ENCODE measurements at regions not wholly inside any gene's neighbourhood (a gene's known extent, or its start where the extent isn't known, plus 50 kb on each side); places are given as distances from the start of the nearest gene placed in this dataset.

DNA sequence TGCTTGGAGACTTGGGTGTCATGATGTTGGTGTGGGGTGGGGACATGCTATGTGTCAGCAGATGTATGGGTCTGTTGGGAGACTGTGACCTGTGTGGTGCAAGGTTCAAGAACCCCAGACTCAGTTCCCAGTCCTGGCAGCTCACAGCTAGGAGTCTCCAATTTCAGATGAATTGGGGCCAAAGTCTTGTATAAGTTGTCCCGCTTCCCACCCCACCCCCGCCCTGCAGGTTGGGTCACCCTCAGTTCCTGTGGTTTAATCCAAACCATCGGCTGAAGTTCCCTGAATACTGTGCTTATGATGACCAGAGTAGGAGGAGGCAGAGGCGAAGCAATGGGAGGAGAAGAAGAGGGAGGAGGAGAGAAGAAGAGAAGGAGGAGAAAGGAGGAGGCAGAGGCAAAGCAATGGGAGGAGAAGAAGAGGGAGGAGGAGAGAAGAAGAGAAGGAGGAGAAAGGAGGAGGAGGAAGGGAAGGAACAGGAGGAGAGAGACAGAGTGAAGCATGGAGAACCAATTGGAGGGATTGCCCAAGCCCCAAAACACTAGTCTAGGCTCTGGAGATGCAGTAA is 112.6 kb downstream of the EFNB1 start:
- DNase-seq (no peak), ATAC-seq (no peak)
- Histone ChIP-seq H3K9me3 (no peaks in the 10 kb centered on the region), H3K4me1 (ENCODE audit: low read depth) (no peaks in the 10 kb centered on the region), H3K4me3 (no peak overlapping the region), H3K36me3 (ENCODE audit: low read depth) (no peaks in the 10 kb centered on the region)
- TF ChIP-seq CTCF (IDR thresholded peaks at IDR 0.05), result no peak
- intact Hi-C loops (cut with DNase I, micrococcal nuclease), result no loop called here

DNA sequence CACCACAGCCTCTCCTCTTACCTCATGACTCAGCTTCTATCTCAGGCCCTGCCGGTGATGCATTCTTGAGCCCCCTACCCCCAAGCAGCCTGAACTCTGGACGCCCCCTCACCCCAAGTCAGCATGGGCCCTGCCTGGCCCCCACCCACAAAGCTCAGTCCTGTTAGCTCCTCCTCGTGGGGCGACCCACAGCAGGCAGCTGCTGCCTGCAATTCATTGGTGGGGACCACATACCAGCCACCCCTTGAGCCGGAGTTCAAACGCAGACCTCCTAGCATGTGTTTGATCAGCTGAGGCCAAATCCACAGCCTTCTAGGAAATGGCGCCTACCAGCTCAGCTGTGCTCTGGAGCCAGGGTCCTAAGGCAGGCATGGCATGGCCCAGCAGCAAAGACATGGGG is 111.8 kb downstream of the EFNB1 start:
- intact Hi-C loops (cut with DNase I, micrococcal nuclease), result no loop called here
- no peaks in the 10 kb centered on the region for H3K36me3 ChIP-seq (ENCODE audit: low read depth)
- no peaks in the 10 kb centered on the region for H3K9me3 ChIP-seq
- no peaks in the 10 kb centered on the region for H3K4me1 ChIP-seq (ENCODE audit: low read depth)
- no peak for ATAC-seq
- no peak overlapping the region for H3K4me3 ChIP-seq
- no peak for TF ChIP-seq CTCF (IDR thresholded peaks at IDR 0.05)
- no peak for DNase-seq

DNA sequence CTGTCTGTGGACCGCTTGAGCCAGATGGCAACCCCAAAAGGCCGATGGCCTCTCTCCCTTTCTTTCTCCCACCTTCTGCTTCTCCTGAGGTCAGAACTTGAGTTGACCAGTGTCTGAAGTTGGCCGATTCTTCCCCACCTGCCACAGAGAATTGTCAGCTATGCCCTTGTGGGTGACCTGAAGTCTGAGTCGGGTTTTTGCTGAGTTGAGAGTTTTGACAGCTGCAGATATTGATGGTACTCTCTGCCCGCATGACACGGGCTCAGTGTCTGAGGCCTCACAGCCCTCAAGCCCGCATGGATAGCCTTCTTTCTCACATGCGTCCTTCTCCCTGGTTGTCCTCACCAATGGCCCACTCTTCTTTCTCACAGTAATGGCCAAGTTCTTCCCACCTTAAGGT is 111.0 kb downstream of the EFNB1 start:
- intact Hi-C loops (cut with DNase I, micrococcal nuclease), result no loop called here
- no peaks in the 10 kb centered on the region for H3K36me3 ChIP-seq (ENCODE audit: low read depth)
- H3K4me1 ChIP-seq (ENCODE audit: low read depth), result no peaks in the 10 kb centered on the region
- no peak overlapping the region for H3K4me3 ChIP-seq
- TF ChIP-seq CTCF (IDR thresholded peaks at IDR 0.05), result no peak
- no peak for DNase-seq
- ATAC-seq, result no peak
- H3K9me3 ChIP-seq, result no peaks in the 10 kb centered on the region

DNA sequence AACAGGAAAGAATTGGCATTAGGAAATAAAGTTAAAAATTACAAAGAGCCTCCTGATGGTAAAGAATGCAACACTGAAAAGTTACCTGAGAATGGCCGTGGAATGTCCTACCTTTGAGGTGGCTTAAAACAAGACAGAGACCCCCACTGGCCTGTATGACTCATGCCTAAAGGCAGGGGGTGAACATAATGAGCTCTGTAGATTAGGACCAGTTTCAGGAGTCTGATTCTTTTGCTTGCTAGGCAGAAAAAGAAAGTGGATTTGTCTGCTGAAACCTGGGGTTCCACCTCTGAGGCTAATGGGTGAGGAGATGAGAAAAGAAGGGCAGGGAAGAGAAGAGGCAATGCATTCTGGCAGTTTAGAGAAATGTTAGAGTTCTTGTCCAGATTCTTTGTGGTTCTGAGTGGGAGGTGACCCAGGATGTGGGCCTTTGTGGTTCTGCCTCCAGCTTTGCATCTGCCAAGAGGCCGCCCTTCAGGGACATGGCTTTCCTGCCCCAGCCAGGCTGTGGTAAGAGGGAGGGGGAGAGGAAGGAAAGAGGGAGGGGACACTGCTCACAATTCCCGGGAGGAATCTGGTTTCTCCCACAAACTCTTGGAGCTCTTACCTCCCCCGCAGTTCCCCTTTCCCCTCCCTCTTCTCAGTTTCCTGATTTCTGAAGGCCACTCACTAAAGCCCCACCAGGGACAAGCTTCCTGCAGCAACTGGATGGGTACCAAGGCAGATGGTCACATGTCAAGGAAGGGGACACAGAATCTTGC is 109.6 kb downstream of the EFNB1 start:
- no peak for ATAC-seq
- DNase-seq, result no peak
- Histone ChIP-seq H3K4me3 (no peak overlapping the region), H3K36me3 (ENCODE audit: low read depth) (no peaks in the 10 kb centered on the region), H3K9me3 (no peaks in the 10 kb centered on the region), H3K4me1 (ENCODE audit: low read depth) (no peaks in the 10 kb centered on the region)
- intact Hi-C loops (cut with DNase I, micrococcal nuclease), result no loop called here
- no peak for TF ChIP-seq CTCF (IDR thresholded peaks at IDR 0.05)

DNA sequence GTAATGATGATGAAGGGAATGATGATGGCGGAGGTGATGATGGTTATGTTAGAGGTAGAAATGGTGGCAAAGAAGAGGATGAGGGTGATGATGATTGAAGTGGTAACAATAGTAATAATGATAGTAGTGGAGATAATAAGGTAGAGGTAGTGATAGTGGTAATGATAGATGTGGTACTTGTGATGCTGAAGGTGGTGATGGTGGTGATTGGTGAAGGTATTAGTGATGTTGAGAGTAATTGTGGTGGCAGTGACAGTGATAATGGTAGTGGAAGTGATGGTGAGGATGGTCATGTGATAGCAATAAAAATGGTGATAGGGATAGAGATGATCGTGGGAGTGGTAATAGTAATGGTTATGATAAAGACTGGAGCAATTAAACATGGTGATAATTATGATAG is 108.8 kb downstream of the EFNB1 start:
- no peaks in the 10 kb centered on the region for H3K4me1 ChIP-seq (ENCODE audit: low read depth)
- ATAC-seq (no peak), DNase-seq (no peak)
- H3K4me3 ChIP-seq, result no peak overlapping the region
- H3K36me3 ChIP-seq (ENCODE audit: low read depth), result no peaks in the 10 kb centered on the region
- intact Hi-C loops (cut with DNase I, micrococcal nuclease), result no loop called here
- no peak for TF ChIP-seq CTCF (IDR thresholded peaks at IDR 0.05)
- H3K9me3 ChIP-seq, result no peaks in the 10 kb centered on the region

Data from mucosa of descending colon (tissue), 3 donors.